ENCODE measurements at regions not wholly inside any gene's neighbourhood (a gene's known extent, or its start where the extent isn't known, plus 50 kb on each side); places are given as distances from the start of the nearest gene placed in this dataset.

GRCh38 chr12:82089369-82090121, 268.6 kb downstream of the CCDC59 start:
- Histone ChIP-seq H3K27ac (ENCODE audit: low read depth in 1 of 2, low read length in 2 of 2) (no peak overlapping the region), H3K4me3 (replicated peaks in 1 of 3; ENCODE audit: low read depth in 2 of 3, low read length in 3 of 3) (no peak overlapping the region), H2AFZ (ENCODE audit: insufficient read depth, low read depth, low read length, poor library complexity, severe bottlenecking) (no peak overlapping the region), H3K4me1 (ENCODE audit: control insufficient read depth in 1 of 2, insufficient read depth in 2 of 2, low read length in 2 of 2) (no peaks in the 10 kb centered on the region), H3K4me2 (replicated peaks; ENCODE audit: extremely low read depth, low read length, poor library complexity, severe bottlenecking) (no peak overlapping the region), H4K20me1 (ENCODE audit: insufficient read depth, low read length) (no peaks in the 10 kb centered on the region), H3K9me3 (replicated peaks in 1 of 2; ENCODE audit: control insufficient read depth in 1 of 2, insufficient read depth in 1 of 2, low read length in 2 of 2) (peaks cover 0 to 4% of the 10 kb centered on the region in 2 donors), H3K27me3 (ENCODE audit: control insufficient read depth in 2 of 2, insufficient read depth in 2 of 2, low read length in 2 of 2) (no peaks in the 10 kb centered on the region), H3K79me2 (ENCODE audit: insufficient read depth, low read length) (no peaks in the 10 kb centered on the region), H3K9ac (ENCODE audit: insufficient read depth, low read length, poor library complexity, severe bottlenecking) (no peak overlapping the region), H3K36me3 (replicated peaks in 1 of 2; ENCODE audit: control insufficient read depth in 1 of 2, insufficient read depth in 2 of 2, low read length in 2 of 2) (no peaks in the 10 kb centered on the region)
- Mint-ChIP-seq H3K4me1 (no peaks in the 10 kb centered on the region), H3K9me3 (peaks cover 0 to 9% (median 2%) of the 10 kb centered on the region in 7 donors), H3K27ac (no peak overlapping the region), H3K36me3 (no peaks in the 10 kb centered on the region), H3K27me3 (ENCODE audit: low read depth in 3 of 3) (no peaks in the 10 kb centered on the region), H3K4me3 (no peak overlapping the region)
- whole genome bisulfite sequencing (ENCODE audit: insufficient coverage) = 75% methylated on average over 2 of the region's 7 CpGs
- no peak for TF ChIP-seq CTCF (IDR thresholded peaks at IDR 0.05)
- no peak for DNase-seq
- intact Hi-C loops (cut with micrococcal nuclease) = no loop called here

- Histone ChIP-seq H3K36me3 (replicated peaks in 1 of 2; ENCODE audit: control insufficient read depth in 1 of 2, insufficient read depth in 2 of 2, low read length in 2 of 2) (no peaks in the 10 kb centered on the region), H3K4me2 (replicated peaks; ENCODE audit: extremely low read depth, low read length, poor library complexity, severe bottlenecking) (no peak overlapping the region), H3K9me3 (replicated peaks in 1 of 2; ENCODE audit: control insufficient read depth in 1 of 2, insufficient read depth in 1 of 2, low read length in 2 of 2) (peaks cover 4 to 10% of the 10 kb centered on the region in 2 donors), H4K20me1 (ENCODE audit: insufficient read depth, low read length) (no peaks in the 10 kb centered on the region), H3K27me3 (ENCODE audit: control insufficient read depth in 2 of 2, insufficient read depth in 2 of 2, low read length in 2 of 2) (no peaks in the 10 kb centered on the region), H3K9ac (ENCODE audit: insufficient read depth, low read length, poor library complexity, severe bottlenecking) (no peak overlapping the region), H2AFZ (ENCODE audit: insufficient read depth, low read depth, low read length, poor library complexity, severe bottlenecking) (no peak overlapping the region), H3K27ac (ENCODE audit: low read depth in 1 of 2, low read length in 2 of 2) (no peak overlapping the region), H3K4me1 (ENCODE audit: control insufficient read depth in 1 of 2, insufficient read depth in 2 of 2, low read length in 2 of 2) (no peaks in the 10 kb centered on the region), H3K79me2 (ENCODE audit: insufficient read depth, low read length) (no peaks in the 10 kb centered on the region), H3K4me3 (replicated peaks in 1 of 3; ENCODE audit: low read depth in 2 of 3, low read length in 3 of 3) (no peak overlapping the region)
- Mint-ChIP-seq H3K27ac (no peak overlapping the region), H3K27me3 (ENCODE audit: low read depth in 3 of 3) (peaks cover 0 to 2% (median 0%) of the 10 kb centered on the region in 3 donors), H3K36me3 (no peaks in the 10 kb centered on the region), H3K4me3 (no peak overlapping the region), H3K9me3 (peaks cover 2 to 17% (median 5%) of the 10 kb centered on the region in 7 donors), H3K4me1 (no peaks in the 10 kb centered on the region)
- 100% methylated on average over 1 of the region's 3 CpGs for WGBS (ENCODE audit: insufficient coverage)
- no peak for TF ChIP-seq CTCF (IDR thresholded peaks at IDR 0.05)
- no peak for DNase-seq
- intact Hi-C loops (cut with micrococcal nuclease) = no loop called here
Measured at GRCh38 chr12:82082501-82082900, 275.7 kb downstream of the CCDC59 start.

Data from CD14-positive monocyte (primary cell).